HepG2 (cell line): ENCODE measurements at regions not wholly inside any gene's neighbourhood (a gene's known extent, or its start where the extent isn't known, plus 50 kb on each side); places are given as distances from the start of the nearest gene placed in this dataset.

Experiments
- DNMT3B ChIP-seq: conservative IDR thresholded peaks from 2 replicates; pipeline ENCODE4 v1.6.1; 2016; ENCODE audit warnings: missing biosample characterization, control low read depth
- E2F1 ChIP-seq: sonication (generic); formaldehyde crosslinking; IDR thresholded peaks from 2 replicates; pipeline ENCODE4 v1.5.0; 2020; ENCODE audit warnings: missing genetic modification reagents
- FOXM1 ChIP-seq: sonication (generic); formaldehyde crosslinking; IDR thresholded peaks from 2 replicates; pipeline ENCODE4 v1.5.0; 2020; ENCODE audit warnings: missing genetic modification reagents
- GATAD1 ChIP-seq: IDR thresholded peaks from 2 replicates; pipeline ENCODE4 v1.6.1; 2016; ENCODE audit warnings: missing genetic modification reagents, missing compliant biosample characterization
- SOX6 ChIP-seq, 2 experiments: fragments of 450-650 bp in 1 of 2; sonication (generic) in 1 of 2; formaldehyde crosslinking in 1 of 2; IDR thresholded peaks; 2 replicates each; pipeline versions ENCODE4 v1.4.0 to v1.6.1; 2017 to 2020; ENCODE audit warnings: antibody characterized with exemption in 1 of 2, mild to moderate bottlenecking in 1 of 2, missing genetic modification reagents in 1 of 2
- TRAFD1 ChIP-seq: sonication (generic); formaldehyde crosslinking; IDR thresholded peaks from 2 replicates; pipeline ENCODE4 v1.5.1; 2020; ENCODE audit warnings: missing genetic modification reagents, mild to moderate bottlenecking, borderline replicate concordance
- ZNF550 ChIP-seq: sonication (generic); formaldehyde crosslinking; IDR thresholded peaks from 2 replicates; pipeline ENCODE4 v1.4.0; 2020; ENCODE audit warnings: mild to moderate bottlenecking, missing genetic modification reagents, borderline replicate concordance
- ZNF558 ChIP-seq: sonication (generic); formaldehyde crosslinking; IDR thresholded peaks from 2 replicates; pipeline ENCODE4 v1.9.0; 2022; ENCODE audit warnings: mild to moderate bottlenecking, missing genetic modification reagents, borderline replicate concordance
- ZNF569 ChIP-seq: sonication (generic); formaldehyde crosslinking; IDR thresholded peaks from 2 replicates; pipeline ENCODE4 v1.5.0; 2020; ENCODE audit warnings: mild to moderate bottlenecking, missing genetic modification reagents, moderate library complexity, borderline replicate concordance
- ZNF788 ChIP-seq: sonication (generic); formaldehyde crosslinking; IDR thresholded peaks from 2 replicates; pipeline ENCODE4 v1.5.0; 2020; ENCODE audit warnings: mild to moderate bottlenecking, missing genetic modification reagents, borderline replicate concordance
- TF ChIP-seq, protein P1 (sequence below): sonication (generic); formaldehyde crosslinking; IDR thresholded peaks from 2 replicates; pipeline ENCODE4 v1.4.0; 2020; ENCODE audit warnings: mild to moderate bottlenecking, missing genetic modification reagents
- TF ChIP-seq, protein P2 (sequence below): sonication (generic); formaldehyde crosslinking; IDR thresholded peaks from 2 replicates; pipeline ENCODE4 v1.8.0; 2022; ENCODE audit warnings: mild to moderate bottlenecking, missing genetic modification reagents; ENCODE audit not compliant: insufficient replicate concordance
- TF ChIP-seq, protein P3 (sequence below): sonication (generic); formaldehyde crosslinking; conservative IDR thresholded peaks from 2 replicates; pipeline ENCODE4 v1.4.0; 2020; ENCODE audit warnings: missing genetic modification reagents
- TF ChIP-seq, protein P4 (sequence below): sonication (generic); formaldehyde crosslinking; IDR thresholded peaks from 2 replicates; pipeline ENCODE4 v1.4.0; 2020; ENCODE audit warnings: missing genetic modification reagents

DNA sequence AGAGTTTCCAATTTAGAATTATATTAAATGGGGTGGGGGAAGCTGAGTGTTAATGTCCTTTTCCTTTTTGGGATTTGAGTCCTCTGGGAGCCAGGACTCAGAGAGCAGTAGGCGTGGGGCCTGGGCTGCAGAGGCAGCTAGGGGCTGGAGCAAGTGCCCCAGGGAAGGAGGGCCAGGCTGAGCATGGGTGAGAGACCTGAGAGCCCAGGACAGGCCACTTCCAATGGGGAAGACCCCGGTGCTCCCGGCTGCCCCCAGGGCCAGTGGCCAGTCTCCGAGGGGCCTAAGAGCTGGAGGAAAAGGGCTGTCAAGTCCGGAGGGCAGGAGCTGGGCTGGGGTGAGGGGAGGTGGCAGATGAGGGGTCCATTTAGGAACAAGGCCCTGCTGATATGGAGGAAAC, 371.5 kb downstream of the ZNF536 start (continued):
- TF ChIP-seq SOX6 (IDR thresholded peaks at IDR 0.05) (no peak), SOX6 (CRISPR knock-in tag; IDR thresholded peaks at IDR 0.05) (no peak), GATAD1 (CRISPR knock-in tag) (no peak), FOXM1 (CRISPR knock-in tag) (no peak), TRAFD1 (CRISPR knock-in tag) (no peak), ZNF788 (CRISPR knock-in tag) (no peak), E2F1 (CRISPR knock-in tag) (no peak), ZNF550 (CRISPR knock-in tag) (no peak), ZNF569 (no peak), DNMT3B (CRISPR knock-in tag) (no peak), ZNF558 (CRISPR knock-in tag) (no peak)
- TF ChIP-seq, protein P1, sequence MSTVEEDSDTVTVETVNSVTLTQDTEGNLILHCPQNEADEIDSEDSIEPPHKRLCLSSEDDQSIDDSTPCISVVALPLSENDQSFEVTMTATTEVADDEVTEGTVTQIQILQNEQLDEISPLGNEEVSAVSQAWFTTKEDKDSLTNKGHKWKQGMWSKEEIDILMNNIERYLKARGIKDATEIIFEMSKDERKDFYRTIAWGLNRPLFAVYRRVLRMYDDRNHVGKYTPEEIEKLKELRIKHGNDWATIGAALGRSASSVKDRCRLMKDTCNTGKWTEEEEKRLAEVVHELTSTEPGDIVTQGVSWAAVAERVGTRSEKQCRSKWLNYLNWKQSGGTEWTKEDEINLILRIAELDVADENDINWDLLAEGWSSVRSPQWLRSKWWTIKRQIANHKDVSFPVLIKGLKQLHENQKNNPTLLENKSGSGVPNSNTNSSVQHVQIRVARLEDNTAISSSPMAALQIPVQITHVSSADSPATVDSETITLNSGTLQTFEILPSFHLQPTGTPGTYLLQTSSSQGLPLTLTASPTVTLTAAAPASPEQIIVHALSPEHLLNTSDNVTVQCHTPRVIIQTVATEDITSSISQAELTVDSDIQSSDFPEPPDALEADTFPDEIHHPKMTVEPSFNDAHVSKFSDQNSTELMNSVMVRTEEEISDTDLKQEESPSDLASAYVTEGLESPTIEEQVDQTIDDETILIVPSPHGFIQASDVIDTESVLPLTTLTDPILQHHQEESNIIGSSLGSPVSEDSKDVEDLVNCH (CRISPR knock-in tag): no peak
- TF ChIP-seq, protein P2, sequence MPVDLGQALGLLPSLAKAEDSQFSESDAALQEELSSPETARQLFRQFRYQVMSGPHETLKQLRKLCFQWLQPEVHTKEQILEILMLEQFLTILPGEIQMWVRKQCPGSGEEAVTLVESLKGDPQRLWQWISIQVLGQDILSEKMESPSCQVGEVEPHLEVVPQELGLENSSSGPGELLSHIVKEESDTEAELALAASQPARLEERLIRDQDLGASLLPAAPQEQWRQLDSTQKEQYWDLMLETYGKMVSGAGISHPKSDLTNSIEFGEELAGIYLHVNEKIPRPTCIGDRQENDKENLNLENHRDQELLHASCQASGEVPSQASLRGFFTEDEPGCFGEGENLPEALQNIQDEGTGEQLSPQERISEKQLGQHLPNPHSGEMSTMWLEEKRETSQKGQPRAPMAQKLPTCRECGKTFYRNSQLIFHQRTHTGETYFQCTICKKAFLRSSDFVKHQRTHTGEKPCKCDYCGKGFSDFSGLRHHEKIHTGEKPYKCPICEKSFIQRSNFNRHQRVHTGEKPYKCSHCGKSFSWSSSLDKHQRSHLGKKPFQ (CRISPR knock-in tag): no peak
- TF ChIP-seq, protein P3, sequence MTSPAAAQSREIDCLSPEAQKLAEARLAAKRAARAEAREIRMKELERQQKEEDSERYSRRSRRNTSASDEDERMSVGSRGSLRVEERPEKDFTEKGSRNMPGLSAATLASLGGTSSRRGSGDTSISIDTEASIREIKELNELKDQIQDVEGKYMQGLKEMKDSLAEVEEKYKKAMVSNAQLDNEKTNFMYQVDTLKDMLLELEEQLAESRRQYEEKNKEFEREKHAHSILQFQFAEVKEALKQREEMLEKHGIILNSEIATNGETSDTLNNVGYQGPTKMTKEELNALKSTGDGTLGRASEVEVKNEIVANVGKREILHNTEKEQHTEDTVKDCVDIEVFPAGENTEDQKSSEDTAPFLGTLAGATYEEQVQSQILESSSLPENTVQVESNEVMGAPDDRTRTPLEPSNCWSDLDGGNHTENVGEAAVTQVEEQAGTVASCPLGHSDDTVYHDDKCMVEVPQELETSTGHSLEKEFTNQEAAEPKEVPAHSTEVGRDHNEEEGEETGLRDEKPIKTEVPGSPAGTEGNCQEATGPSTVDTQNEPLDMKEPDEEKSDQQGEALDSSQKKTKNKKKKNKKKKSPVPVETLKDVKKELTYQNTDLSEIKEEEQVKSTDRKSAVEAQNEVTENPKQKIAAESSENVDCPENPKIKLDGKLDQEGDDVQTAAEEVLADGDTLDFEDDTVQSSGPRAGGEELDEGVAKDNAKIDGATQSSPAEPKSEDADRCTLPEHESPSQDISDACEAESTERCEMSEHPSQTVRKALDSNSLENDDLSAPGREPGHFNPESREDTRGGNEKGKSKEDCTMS: no peak
- TF ChIP-seq, protein P4, sequence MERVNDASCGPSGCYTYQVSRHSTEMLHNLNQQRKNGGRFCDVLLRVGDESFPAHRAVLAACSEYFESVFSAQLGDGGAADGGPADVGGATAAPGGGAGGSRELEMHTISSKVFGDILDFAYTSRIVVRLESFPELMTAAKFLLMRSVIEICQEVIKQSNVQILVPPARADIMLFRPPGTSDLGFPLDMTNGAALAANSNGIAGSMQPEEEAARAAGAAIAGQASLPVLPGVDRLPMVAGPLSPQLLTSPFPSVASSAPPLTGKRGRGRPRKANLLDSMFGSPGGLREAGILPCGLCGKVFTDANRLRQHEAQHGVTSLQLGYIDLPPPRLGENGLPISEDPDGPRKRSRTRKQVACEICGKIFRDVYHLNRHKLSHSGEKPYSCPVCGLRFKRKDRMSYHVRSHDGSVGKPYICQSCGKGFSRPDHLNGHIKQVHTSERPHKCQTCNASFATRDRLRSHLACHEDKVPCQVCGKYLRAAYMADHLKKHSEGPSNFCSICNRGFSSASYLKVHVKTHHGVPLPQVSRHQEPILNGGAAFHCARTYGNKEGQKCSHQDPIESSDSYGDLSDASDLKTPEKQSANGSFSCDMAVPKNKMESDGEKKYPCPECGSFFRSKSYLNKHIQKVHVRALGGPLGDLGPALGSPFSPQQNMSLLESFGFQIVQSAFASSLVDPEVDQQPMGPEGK (CRISPR knock-in tag): no peak
- TF ChIP-seq, all 625 proteins: peak for 0
